Liver (tissue), 8 donors: ENCODE measurements at regions not wholly inside any gene's neighbourhood (a gene's known extent, or its start where the extent isn't known, plus 50 kb on each side); places are given as distances from the start of the nearest gene placed in this dataset.

Experiments
- DNase-seq: peaks from one replicate; pipeline ENCODE4 v3.0.0-alpha.2; 2017; ENCODE audit warnings: low spot score
- H3K27ac ChIP-seq, 2 donors: one replicate each; pipeline ENCODE4 v1.7.0; 2013; ENCODE audit warnings: inconsistent platforms in 2 of 2, low read length in 2 of 2, control low read depth in 1 of 2, low read depth in 1 of 2, mild to moderate bottlenecking in 1 of 2
- H3K27me3 ChIP-seq, 4 donors: one replicate each; pipeline versions ENCODE4 v1.6.1 to v1.7.0; 2013; ENCODE audit warnings: low read length in 3 of 4, inconsistent platforms in 1 of 4, mild to moderate bottlenecking in 1 of 4, moderate library complexity in 1 of 4; ENCODE audit not compliant: control insufficient read depth in 4 of 4, insufficient read depth in 4 of 4
- H3K36me3 ChIP-seq, 4 donors: one replicate each; pipeline versions ENCODE4 v1.6.1 to v1.7.0; 2013; ENCODE audit warnings: low read length in 3 of 4, mild to moderate bottlenecking in 3 of 4, low read depth in 1 of 4, moderate library complexity in 1 of 4; ENCODE audit not compliant: control insufficient read depth in 4 of 4, insufficient read depth in 3 of 4
- H3K4me1 ChIP-seq, 4 donors: one replicate each; pipeline versions ENCODE4 v1.6.1 to v1.7.0; 2013; ENCODE audit warnings: low read length in 3 of 4, mild to moderate bottlenecking in 3 of 4, moderate library complexity in 1 of 4; ENCODE audit not compliant: control insufficient read depth in 4 of 4, insufficient read depth in 4 of 4
- H3K4me3 ChIP-seq, 3 donors: one replicate each; pipeline versions ENCODE4 v1.6.1 to v1.7.0; 2013; ENCODE audit warnings: low read length in 3 of 3, control low read depth in 1 of 3, low read depth in 1 of 3, mild to moderate bottlenecking in 1 of 3
- H3K9ac ChIP-seq, 2 donors: one replicate each; pipeline ENCODE4 v1.7.0; 2013; ENCODE audit warnings: low read length in 2 of 2, mild to moderate bottlenecking in 2 of 2, moderate library complexity in 2 of 2, control low read depth in 1 of 2, low read depth in 1 of 2
- H3K9me3 ChIP-seq, 4 donors: one replicate each; pipeline versions ENCODE4 v1.6.1 to v1.7.0; 2013; ENCODE audit warnings: low read length in 3 of 4; ENCODE audit not compliant: control insufficient read depth in 4 of 4
- EGR1 ChIP-seq, 2 donors: IDR thresholded peaks; 2 replicates each; pipeline ENCODE4 v1.6.1; 2016 to 2018; ENCODE audit warnings: antibody characterized with exemption in 2 of 2, low read depth in 2 of 2
- FOXA1 ChIP-seq: IDR thresholded peaks from 2 replicates; pipeline ENCODE4 v1.6.1; 2016; ENCODE audit warnings: antibody characterized with exemption
- FOXA2 ChIP-seq: IDR thresholded peaks from 2 replicates; pipeline ENCODE4 v1.6.1; 2016; ENCODE audit warnings: antibody characterized with exemption
- GABPA ChIP-seq, 2 donors: IDR thresholded peaks in 1 of 2; conservative IDR thresholded peaks in 1 of 2; 2 replicates each; pipeline ENCODE4 v1.6.1; 2016; ENCODE audit warnings: antibody characterized with exemption in 2 of 2, mild to moderate bottlenecking in 1 of 2, moderate library complexity in 1 of 2
- HNF4A ChIP-seq, 2 donors: conservative IDR thresholded peaks; 2 replicates each; pipeline ENCODE4 v1.6.1; 2016; ENCODE audit warnings: antibody characterized with exemption in 2 of 2, mild to moderate bottlenecking in 2 of 2
- HNF4G ChIP-seq: IDR thresholded peaks from 2 replicates; pipeline ENCODE4 v1.6.1; 2016; ENCODE audit warnings: antibody characterized with exemption
- JUND ChIP-seq, 2 donors: IDR thresholded peaks; 2 replicates each; pipeline ENCODE4 v1.6.1; 2016; ENCODE audit warnings: antibody characterized with exemption in 2 of 2
- RAD21 ChIP-seq, 2 donors: IDR thresholded peaks; 2 replicates each; pipeline ENCODE4 v1.6.1; 2016; ENCODE audit warnings: antibody characterized with exemption in 2 of 2, mild to moderate bottlenecking in 2 of 2
- RXRA ChIP-seq, 2 donors: IDR thresholded peaks; 2 replicates each; pipeline ENCODE4 v1.6.1; 2017 to 2018; ENCODE audit warnings: antibody characterized with exemption in 2 of 2, mild to moderate bottlenecking in 1 of 2
- SP1 ChIP-seq: IDR thresholded peaks from 2 replicates; pipeline ENCODE4 v1.6.1; 2018; ENCODE audit warnings: antibody characterized with exemption, mild to moderate bottlenecking
- TAF1 ChIP-seq: conservative IDR thresholded peaks from 2 replicates; pipeline ENCODE4 v1.6.1; 2016; ENCODE audit warnings: antibody characterized with exemption, mild to moderate bottlenecking
- YY1 ChIP-seq: IDR thresholded peaks from 2 replicates; pipeline ENCODE4 v1.6.1; 2016; ENCODE audit warnings: antibody characterized with exemption, mild to moderate bottlenecking
- WGBS: extraction: QIAGEN DNeasy Blood & Tissue Kit; methylation state at CpG from one replicate; pipeline ENCODE4 v1.1.7; 2013; 5-methylcytosine and 5-hydroxymethylcytosine counted together
- TF ChIP-seq, protein P1 (sequence below): IDR thresholded peaks from 2 replicates; pipeline ENCODE4 v1.6.1; 2016; ENCODE audit warnings: antibody characterized with exemption
- TF ChIP-seq, protein P2 (sequence below): IDR thresholded peaks from 2 replicates; pipeline ENCODE4 v1.6.1; 2016; ENCODE audit warnings: antibody characterized with exemption
- TF ChIP-seq, protein P3 (sequence below): IDR thresholded peaks from 2 replicates; pipeline ENCODE4 v1.6.1; 2016; ENCODE audit warnings: antibody characterized with exemption, mild to moderate bottlenecking
- TF ChIP-seq, protein P4 (sequence below): fragments of 150-350 bp; IDR thresholded peaks from 2 replicates; pipeline ENCODE4 v1.5.1; 2017; ENCODE audit warnings: improper control_type of control experiment, low read depth, low read length; ENCODE audit not compliant: missing input control
- TF ChIP-seq, protein P5 (sequence below): IDR thresholded peaks from 2 replicates; pipeline ENCODE4 v1.6.1; 2016; ENCODE audit warnings: antibody characterized with exemption
- donor health status: healthy.
- donor health status: healthy.
- donor health status: healthy.
- donor health status: healthy.
- donor health status: healthy.

DNA sequence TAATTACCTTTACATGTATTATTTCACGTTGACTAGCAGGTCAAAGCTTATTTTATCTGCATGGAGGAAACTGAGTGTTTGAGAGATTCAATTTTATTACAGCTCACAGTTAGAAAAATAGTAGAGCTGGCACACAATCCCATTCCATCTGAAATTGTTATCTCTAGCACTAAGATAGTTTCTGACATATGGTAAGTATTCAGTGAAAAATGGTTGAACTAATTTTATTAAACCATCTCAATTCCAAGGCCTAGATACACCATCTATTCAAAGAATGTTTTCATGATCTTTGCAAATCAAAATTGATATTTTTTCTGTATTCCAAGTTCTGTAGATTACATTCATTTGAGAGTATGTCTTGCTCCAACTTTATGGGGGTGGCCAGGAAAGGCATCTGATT, 125.4 kb upstream of the FAT3 start:
- H3K9me3 ChIP-seq, result no peaks in the 10 kb centered on the region
- DNase-seq, result no peak
- H3K4me1 ChIP-seq, result no peaks in the 10 kb centered on the region
- TF ChIP-seq FOXA1 (no peak), TAF1 (no peak), SP1 (no peak), EGR1 (IDR thresholded peaks at IDR 0.05; ENCODE audit: low read depth in 2 of 2) (no peak), RAD21 (IDR thresholded peaks at IDR 0.05) (no peak), GABPA (IDR thresholded peaks at IDR 0.05 in 1 of 2, conservative IDR thresholded peaks at IDR 0.05 in 1 of 2) (no peak), YY1 (no peak), HNF4G (no peak), FOXA2 (no peak), JUND (IDR thresholded peaks at IDR 0.05) (no peak), RXRA (IDR thresholded peaks at IDR 0.05) (no peak)
- TF ChIP-seq, protein P1, sequence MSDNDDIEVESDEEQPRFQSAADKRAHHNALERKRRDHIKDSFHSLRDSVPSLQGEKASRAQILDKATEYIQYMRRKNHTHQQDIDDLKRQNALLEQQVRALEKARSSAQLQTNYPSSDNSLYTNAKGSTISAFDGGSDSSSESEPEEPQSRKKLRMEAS, result no peak
- TF ChIP-seq, protein P2, sequence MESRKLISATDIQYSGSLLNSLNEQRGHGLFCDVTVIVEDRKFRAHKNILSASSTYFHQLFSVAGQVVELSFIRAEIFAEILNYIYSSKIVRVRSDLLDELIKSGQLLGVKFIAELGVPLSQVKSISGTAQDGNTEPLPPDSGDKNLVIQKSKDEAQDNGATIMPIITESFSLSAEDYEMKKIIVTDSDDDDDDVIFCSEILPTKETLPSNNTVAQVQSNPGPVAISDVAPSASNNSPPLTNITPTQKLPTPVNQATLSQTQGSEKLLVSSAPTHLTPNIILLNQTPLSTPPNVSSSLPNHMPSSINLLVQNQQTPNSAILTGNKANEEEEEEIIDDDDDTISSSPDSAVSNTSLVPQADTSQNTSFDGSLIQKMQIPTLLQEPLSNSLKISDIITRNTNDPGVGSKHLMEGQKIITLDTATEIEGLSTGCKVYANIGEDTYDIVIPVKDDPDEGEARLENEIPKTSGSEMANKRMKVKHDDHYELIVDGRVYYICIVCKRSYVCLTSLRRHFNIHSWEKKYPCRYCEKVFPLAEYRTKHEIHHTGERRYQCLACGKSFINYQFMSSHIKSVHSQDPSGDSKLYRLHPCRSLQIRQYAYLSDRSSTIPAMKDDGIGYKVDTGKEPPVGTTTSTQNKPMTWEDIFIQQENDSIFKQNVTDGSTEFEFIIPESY, result no peak
- TF ChIP-seq, protein P3, sequence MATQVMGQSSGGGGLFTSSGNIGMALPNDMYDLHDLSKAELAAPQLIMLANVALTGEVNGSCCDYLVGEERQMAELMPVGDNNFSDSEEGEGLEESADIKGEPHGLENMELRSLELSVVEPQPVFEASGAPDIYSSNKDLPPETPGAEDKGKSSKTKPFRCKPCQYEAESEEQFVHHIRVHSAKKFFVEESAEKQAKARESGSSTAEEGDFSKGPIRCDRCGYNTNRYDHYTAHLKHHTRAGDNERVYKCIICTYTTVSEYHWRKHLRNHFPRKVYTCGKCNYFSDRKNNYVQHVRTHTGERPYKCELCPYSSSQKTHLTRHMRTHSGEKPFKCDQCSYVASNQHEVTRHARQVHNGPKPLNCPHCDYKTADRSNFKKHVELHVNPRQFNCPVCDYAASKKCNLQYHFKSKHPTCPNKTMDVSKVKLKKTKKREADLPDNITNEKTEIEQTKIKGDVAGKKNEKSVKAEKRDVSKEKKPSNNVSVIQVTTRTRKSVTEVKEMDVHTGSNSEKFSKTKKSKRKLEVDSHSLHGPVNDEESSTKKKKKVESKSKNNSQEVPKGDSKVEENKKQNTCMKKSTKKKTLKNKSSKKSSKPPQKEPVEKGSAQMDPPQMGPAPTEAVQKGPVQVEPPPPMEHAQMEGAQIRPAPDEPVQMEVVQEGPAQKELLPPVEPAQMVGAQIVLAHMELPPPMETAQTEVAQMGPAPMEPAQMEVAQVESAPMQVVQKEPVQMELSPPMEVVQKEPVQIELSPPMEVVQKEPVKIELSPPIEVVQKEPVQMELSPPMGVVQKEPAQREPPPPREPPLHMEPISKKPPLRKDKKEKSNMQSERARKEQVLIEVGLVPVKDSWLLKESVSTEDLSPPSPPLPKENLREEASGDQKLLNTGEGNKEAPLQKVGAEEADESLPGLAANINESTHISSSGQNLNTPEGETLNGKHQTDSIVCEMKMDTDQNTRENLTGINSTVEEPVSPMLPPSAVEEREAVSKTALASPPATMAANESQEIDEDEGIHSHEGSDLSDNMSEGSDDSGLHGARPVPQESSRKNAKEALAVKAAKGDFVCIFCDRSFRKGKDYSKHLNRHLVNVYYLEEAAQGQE, result no peak
- TF ChIP-seq, protein P4, sequence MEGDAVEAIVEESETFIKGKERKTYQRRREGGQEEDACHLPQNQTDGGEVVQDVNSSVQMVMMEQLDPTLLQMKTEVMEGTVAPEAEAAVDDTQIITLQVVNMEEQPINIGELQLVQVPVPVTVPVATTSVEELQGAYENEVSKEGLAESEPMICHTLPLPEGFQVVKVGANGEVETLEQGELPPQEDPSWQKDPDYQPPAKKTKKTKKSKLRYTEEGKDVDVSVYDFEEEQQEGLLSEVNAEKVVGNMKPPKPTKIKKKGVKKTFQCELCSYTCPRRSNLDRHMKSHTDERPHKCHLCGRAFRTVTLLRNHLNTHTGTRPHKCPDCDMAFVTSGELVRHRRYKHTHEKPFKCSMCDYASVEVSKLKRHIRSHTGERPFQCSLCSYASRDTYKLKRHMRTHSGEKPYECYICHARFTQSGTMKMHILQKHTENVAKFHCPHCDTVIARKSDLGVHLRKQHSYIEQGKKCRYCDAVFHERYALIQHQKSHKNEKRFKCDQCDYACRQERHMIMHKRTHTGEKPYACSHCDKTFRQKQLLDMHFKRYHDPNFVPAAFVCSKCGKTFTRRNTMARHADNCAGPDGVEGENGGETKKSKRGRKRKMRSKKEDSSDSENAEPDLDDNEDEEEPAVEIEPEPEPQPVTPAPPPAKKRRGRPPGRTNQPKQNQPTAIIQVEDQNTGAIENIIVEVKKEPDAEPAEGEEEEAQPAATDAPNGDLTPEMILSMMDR, result no peak
- TF ChIP-seq, protein P5, sequence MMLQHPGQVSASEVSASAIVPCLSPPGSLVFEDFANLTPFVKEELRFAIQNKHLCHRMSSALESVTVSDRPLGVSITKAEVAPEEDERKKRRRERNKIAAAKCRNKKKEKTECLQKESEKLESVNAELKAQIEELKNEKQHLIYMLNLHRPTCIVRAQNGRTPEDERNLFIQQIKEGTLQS, result no peak
- no peaks in the 10 kb centered on the region for H3K36me3 ChIP-seq
- no peak overlapping the region for H3K9ac ChIP-seq
- no peak overlapping the region for H3K4me3 ChIP-seq
- H3K27me3 ChIP-seq, result no peaks in the 10 kb centered on the region
- no peak overlapping the region for H3K27ac ChIP-seq
- 72% methylated on average over 1 of the region's 1 CpG for WGBS

DNA sequence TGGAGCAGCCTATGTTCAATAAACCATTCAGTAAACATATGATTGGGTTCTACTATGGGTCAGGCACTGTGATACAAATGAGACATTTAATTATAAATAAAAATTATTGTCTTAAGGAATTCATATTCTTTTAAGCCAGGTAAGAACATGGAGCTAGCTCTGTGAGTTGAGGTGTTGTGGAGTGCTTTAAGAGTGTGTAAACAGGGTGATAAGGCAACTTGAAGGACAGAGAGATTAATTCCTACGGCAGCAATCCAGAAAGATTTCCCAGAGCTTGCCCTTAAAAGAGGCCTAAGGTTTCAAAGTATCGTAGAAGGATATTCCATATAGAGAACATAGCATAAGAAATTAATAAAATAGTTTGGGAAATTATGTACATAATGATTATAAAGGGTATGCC, 126.4 kb upstream of the FAT3 start:
- WGBS, result 88% methylated on average over 2 of the region's 2 CpGs

More for the DNA sequence above, 126.4 kb upstream of the FAT3 start:
- H3K27me3 ChIP-seq, result no peaks in the 10 kb centered on the region
- no peak for DNase-seq
- no peak overlapping the region for H3K9ac ChIP-seq
- H3K9me3 ChIP-seq, result no peaks in the 10 kb centered on the region
- no peak for TF ChIP-seq JUND (IDR thresholded peaks at IDR 0.05)
- no peak for TF ChIP-seq SP1
- TF ChIP-seq, protein P1, result no peak
- TF ChIP-seq, protein P4, result no peak
- no peak for TF ChIP-seq TAF1
- TF ChIP-seq HNF4A (conservative IDR thresholded peaks at IDR 0.05), result no peak
- TF ChIP-seq, protein P5, result no peak
- no peak for TF ChIP-seq RAD21 (IDR thresholded peaks at IDR 0.05)
- TF ChIP-seq FOXA1, result no peak
- no peak for TF ChIP-seq YY1
- H3K4me1 ChIP-seq, result no peaks in the 10 kb centered on the region
- no peaks in the 10 kb centered on the region for H3K36me3 ChIP-seq
- H3K4me3 ChIP-seq, result no peak overlapping the region
- no peak overlapping the region for H3K27ac ChIP-seq
